CD14-positive monocyte (primary cell): ENCODE measurements at regions not wholly inside any gene's neighbourhood (a gene's known extent, or its start where the extent isn't known, plus 50 kb on each side); places are given as distances from the start of the nearest gene placed in this dataset.

Source experiments
- DNase-seq, 3 donors: peaks; one replicate each; pipeline ENCODE4 v3.0.0-alpha.2; 2011 to 2022
- H2AFZ ChIP-seq: 2 replicates; pipeline ENCODE4 v1.6.0; 2012; ENCODE audit warnings: mild to moderate bottlenecking, low read depth, low read length, inconsistent platforms; ENCODE audit not compliant: insufficient read depth, poor library complexity, severe bottlenecking
- H3K27ac ChIP-seq, 2 donors: 1 replicate in 1 of 2; 2 replicates in 1 of 2; pipeline ENCODE4 v1.5.1; 2012 to 2013; ENCODE audit warnings: low read length in 2 of 2, control low read depth in 1 of 2, inconsistent platforms in 1 of 2, low read depth in 1 of 2, mild to moderate bottlenecking in 1 of 2
- H3K27me3 ChIP-seq, 2 donors: one replicate each; pipeline versions ENCODE4 v1.6.0 to v1.6.1; 2011 to 2013; ENCODE audit warnings: low read length in 2 of 2; ENCODE audit not compliant: control insufficient read depth in 2 of 2, insufficient read depth in 2 of 2
- H3K36me3 ChIP-seq, 2 donors: replicated peaks in 1 of 2; 1 replicate in 1 of 2; 2 replicates in 1 of 2; pipeline versions ENCODE4 v1.5.1 to v1.6.1; 2012 to 2013; ENCODE audit warnings: low read length in 2 of 2, control low read depth in 1 of 2, inconsistent platforms in 1 of 2, mild to moderate bottlenecking in 1 of 2; ENCODE audit not compliant: insufficient read depth in 2 of 2, control insufficient read depth in 1 of 2
- H3K4me1 ChIP-seq, 2 donors: 1 replicate in 1 of 2; 2 replicates in 1 of 2; pipeline versions ENCODE4 v1.5.1 to v1.6.1; 2012 to 2013; ENCODE audit warnings: low read length in 2 of 2, control low read depth in 1 of 2, inconsistent platforms in 1 of 2, mild to moderate bottlenecking in 1 of 2, moderate library complexity in 1 of 2; ENCODE audit not compliant: insufficient read depth in 2 of 2, control insufficient read depth in 1 of 2
- H3K4me2 ChIP-seq: replicated peaks from 2 replicates; pipeline ENCODE3; 2012; ENCODE audit warnings: low read length, moderate library complexity, mild to moderate bottlenecking; ENCODE audit not compliant: poor library complexity, severe bottlenecking; ENCODE audit errors: extremely low read depth
- H3K4me3 ChIP-seq, 3 experiments: fragments of 200-600 bp in 1 of 3; sonication (generic) in 1 of 3; replicated peaks in 1 of 3; 1 replicate in 2 of 3; 2 replicates in 1 of 3; pipeline ENCODE4 v1.5.1; 2011 to 2013; ENCODE audit warnings: low read length in 3 of 3, mild to moderate bottlenecking in 3 of 3, control low read depth in 2 of 3, low read depth in 2 of 3, inconsistent platforms in 1 of 3, moderate library complexity in 1 of 3
- H3K79me2 ChIP-seq: 2 replicates; pipeline ENCODE4 v1.6.0; 2012; ENCODE audit warnings: mild to moderate bottlenecking, control low read depth, inconsistent platforms, low read length, moderate library complexity; ENCODE audit not compliant: insufficient read depth
- H3K9ac ChIP-seq: 2 replicates; pipeline ENCODE4 v1.6.0; 2017; ENCODE audit warnings: low read length, mild to moderate bottlenecking; ENCODE audit not compliant: insufficient read depth, poor library complexity, severe bottlenecking
- H3K9me3 ChIP-seq, 2 donors: replicated peaks in 1 of 2; 1 replicate in 1 of 2; 2 replicates in 1 of 2; pipeline versions ENCODE4 v1.5.1 to v1.6.1; 2012 to 2013; ENCODE audit warnings: low read length in 2 of 2, control low read depth in 1 of 2; ENCODE audit not compliant: control insufficient read depth in 1 of 2, insufficient read depth in 1 of 2
- H4K20me1 ChIP-seq: 2 replicates; pipeline ENCODE4 v1.6.0; 2012; ENCODE audit warnings: mild to moderate bottlenecking, low read length, control low read depth, moderate library complexity; ENCODE audit not compliant: insufficient read depth
- H3K27ac Mint-ChIP-seq, 7 donors: one replicate each; pipeline ENCODE4 v1.8.0; 2020; ENCODE audit warnings: mild to moderate bottlenecking in 7 of 7, mixed read lengths in 7 of 7, moderate library complexity in 6 of 7, inconsistent platforms in 2 of 7
- H3K27me3 Mint-ChIP-seq, 3 donors: one replicate each; pipeline ENCODE4 v1.8.0; 2021 to 2022; ENCODE audit warnings: low read depth in 3 of 3, mild to moderate bottlenecking in 3 of 3, mixed read lengths in 3 of 3, moderate library complexity in 3 of 3, inconsistent platforms in 1 of 3
- H3K36me3 Mint-ChIP-seq, 2 donors: one replicate each; pipeline ENCODE4 v1.8.0; 2020; ENCODE audit warnings: mixed read lengths in 2 of 2, inconsistent platforms in 1 of 2, mild to moderate bottlenecking in 1 of 2
- H3K4me1 Mint-ChIP-seq: one replicate; pipeline ENCODE4 v1.8.0; 2020; ENCODE audit warnings: mild to moderate bottlenecking, mixed read lengths
- H3K4me3 Mint-ChIP-seq, 2 donors: one replicate each; pipeline ENCODE4 v1.8.0; 2020; ENCODE audit warnings: mild to moderate bottlenecking in 2 of 2, mixed read lengths in 2 of 2, moderate library complexity in 1 of 2
- H3K9me3 Mint-ChIP-seq, 7 donors: one replicate each; pipeline ENCODE4 v1.8.0; 2020 to 2022; ENCODE audit warnings: mixed read lengths in 7 of 7, mild to moderate bottlenecking in 6 of 7, moderate library complexity in 6 of 7, inconsistent platforms in 2 of 7
- CTCF ChIP-seq: fragments of 200-600 bp; IDR thresholded peaks from one replicate; pipeline ENCODE4 v1.8.0; 2022; ENCODE audit warnings: antibody characterized with exemption, mild to moderate bottlenecking
- WGBS: methylation state at CpG from one replicate; pipeline ENCODE4 v1.1.5; 2013; ENCODE audit warnings: missing lambda C conversion rate; ENCODE audit not compliant: insufficient coverage; 5-methylcytosine and 5-hydroxymethylcytosine counted together
- intact Hi-C, 2 donors: fragments of 100-400 bp; cut with micrococcal nuclease; formaldehyde crosslinking; loops; one replicate each; pipeline versions ENCODE4 v1.15.0 to v1.15.1; 2023

GRCh38 chr12:127425474-127425873, 841.5 kb upstream of the TMEM132C start:
- Histone ChIP-seq H3K79me2 (no peaks in the 10 kb centered on the region), H2AFZ (no peak overlapping the region), H3K27ac (no peak overlapping the region), H3K27me3 (no peaks in the 10 kb centered on the region), H3K9ac (no peak overlapping the region), H3K4me2 (no peak overlapping the region), H4K20me1 (no peaks in the 10 kb centered on the region), H3K4me3 (no peak overlapping the region), H3K9me3 (peaks cover 5 to 18% of the 10 kb centered on the region in 2 donors), H3K36me3 (no peaks in the 10 kb centered on the region), H3K4me1 (no peaks in the 10 kb centered on the region)
- H3K27ac Mint-ChIP-seq, result no peak overlapping the region
- peaks cover 0 to 13% (median 9%) of the 10 kb centered on the region in 7 donors for H3K9me3 Mint-ChIP-seq
- DNase-seq, result no peak
- H3K4me3 Mint-ChIP-seq, result no peak overlapping the region
- intact Hi-C loops, result no loop called here
- no peak for TF ChIP-seq CTCF
- no peaks in the 10 kb centered on the region for H3K36me3 Mint-ChIP-seq
- H3K4me1 Mint-ChIP-seq, result no peaks in the 10 kb centered on the region
- no peaks in the 10 kb centered on the region for H3K27me3 Mint-ChIP-seq
- WGBS, result 83% methylated on average over 1 of the region's 4 CpGs

GRCh38 chr12:127428420-127428819, 838.5 kb upstream of the TMEM132C start:
- Histone ChIP-seq H3K36me3 (no peaks in the 10 kb centered on the region), H3K9ac (no peak overlapping the region), H4K20me1 (no peaks in the 10 kb centered on the region), H3K79me2 (no peaks in the 10 kb centered on the region), H2AFZ (no peak overlapping the region), H3K27ac (no peak overlapping the region), H3K4me3 (no peak overlapping the region), H3K9me3 (peaks cover 5 to 7% of the 10 kb centered on the region in 2 donors), H3K27me3 (no peaks in the 10 kb centered on the region), H3K4me1 (no peaks in the 10 kb centered on the region), H3K4me2 (no peak overlapping the region)
- TF ChIP-seq CTCF, result no peak
- H3K36me3 Mint-ChIP-seq, result no peaks in the 10 kb centered on the region
- no peaks in the 10 kb centered on the region for H3K4me1 Mint-ChIP-seq
- WGBS, result 17% methylated on average over 5 of the region's 6 CpGs
- H3K27me3 Mint-ChIP-seq, result no peaks in the 10 kb centered on the region
- no peak overlapping the region for H3K4me3 Mint-ChIP-seq
- no peak for DNase-seq
- H3K27ac Mint-ChIP-seq, result no peak overlapping the region
- intact Hi-C loops, result no loop called here
- H3K9me3 Mint-ChIP-seq, result peaks cover 0 to 11% (median 5%) of the 10 kb centered on the region in 7 donors
